Loucy (cell line): ENCODE measurements at regions not wholly inside any gene's neighbourhood (a gene's known extent, or its start where the extent isn't known, plus 50 kb on each side); places are given as distances from the start of the nearest gene placed in this dataset.

Source experiments
- EZH2phosphoT487 ChIP-seq: fragments of 200-600 bp; IDR thresholded peaks from 2 replicates; pipeline ENCODE4 v1.6.1; 2018; ENCODE audit warnings: antibody characterized with exemption, mild to moderate bottlenecking, moderate library complexity, borderline replicate concordance
- TF ChIP-seq, protein P1 (sequence below): fragments of 200-600 bp; sonication (generic); conservative IDR thresholded peaks from 2 replicates; pipeline ENCODE4 v1.5.1; 2014; ENCODE audit warnings: mild to moderate bottlenecking, antibody characterized with exemption, low read length

DNA sequence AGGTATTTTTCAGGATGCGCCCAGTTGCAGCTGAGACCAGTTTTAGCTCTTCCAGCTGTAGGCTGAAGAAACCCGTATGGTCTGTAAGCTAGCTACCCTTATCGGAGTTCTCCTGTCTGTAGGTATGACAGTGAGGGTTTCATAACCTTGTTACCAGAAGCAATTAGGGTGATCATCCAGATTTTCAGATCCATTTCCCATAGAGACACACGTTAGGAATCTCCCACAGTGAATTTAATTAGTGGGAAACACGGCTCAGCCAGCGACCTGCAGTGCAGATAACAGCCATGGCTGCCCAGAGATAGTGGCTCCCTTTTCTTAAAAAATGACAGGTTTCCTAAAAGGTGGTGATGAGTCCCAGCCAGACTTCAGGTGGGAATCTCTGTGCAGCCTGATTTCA, 111.1 kb downstream of the BTBD3 start:
- TF ChIP-seq, protein P1, sequence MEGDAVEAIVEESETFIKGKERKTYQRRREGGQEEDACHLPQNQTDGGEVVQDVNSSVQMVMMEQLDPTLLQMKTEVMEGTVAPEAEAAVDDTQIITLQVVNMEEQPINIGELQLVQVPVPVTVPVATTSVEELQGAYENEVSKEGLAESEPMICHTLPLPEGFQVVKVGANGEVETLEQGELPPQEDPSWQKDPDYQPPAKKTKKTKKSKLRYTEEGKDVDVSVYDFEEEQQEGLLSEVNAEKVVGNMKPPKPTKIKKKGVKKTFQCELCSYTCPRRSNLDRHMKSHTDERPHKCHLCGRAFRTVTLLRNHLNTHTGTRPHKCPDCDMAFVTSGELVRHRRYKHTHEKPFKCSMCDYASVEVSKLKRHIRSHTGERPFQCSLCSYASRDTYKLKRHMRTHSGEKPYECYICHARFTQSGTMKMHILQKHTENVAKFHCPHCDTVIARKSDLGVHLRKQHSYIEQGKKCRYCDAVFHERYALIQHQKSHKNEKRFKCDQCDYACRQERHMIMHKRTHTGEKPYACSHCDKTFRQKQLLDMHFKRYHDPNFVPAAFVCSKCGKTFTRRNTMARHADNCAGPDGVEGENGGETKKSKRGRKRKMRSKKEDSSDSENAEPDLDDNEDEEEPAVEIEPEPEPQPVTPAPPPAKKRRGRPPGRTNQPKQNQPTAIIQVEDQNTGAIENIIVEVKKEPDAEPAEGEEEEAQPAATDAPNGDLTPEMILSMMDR: no peak
- no peak for TF ChIP-seq EZH2phosphoT487
